ENCODE measurements at regions not wholly inside any gene's neighbourhood (a gene's known extent, or its start where the extent isn't known, plus 50 kb on each side); places are given as distances from the start of the nearest gene placed in this dataset.
A peak's percentile ranks its signal among the peaks of the same experiment; 100 is the strongest.

DNA sequence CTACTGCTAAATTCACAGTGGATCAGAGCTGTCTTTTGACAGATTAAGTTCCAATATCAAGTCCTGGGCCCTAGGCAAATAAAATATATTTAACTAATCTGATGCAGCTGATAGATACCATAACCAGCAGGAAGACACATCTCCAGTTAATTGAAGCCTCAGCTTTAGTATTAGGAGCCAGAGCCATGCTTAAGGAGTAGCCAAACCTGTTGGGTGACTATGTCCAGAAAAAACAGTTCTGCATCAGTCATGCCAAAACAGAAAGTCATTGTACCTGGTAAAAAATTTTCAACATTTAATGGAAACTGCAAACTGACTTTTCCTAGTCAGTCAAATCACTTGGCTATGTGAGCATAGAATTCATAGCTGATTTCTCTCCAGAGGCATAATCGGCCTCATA lies 200.5 kb upstream of the RUNX1 start:
- TF ChIP-seq, protein P1, sequence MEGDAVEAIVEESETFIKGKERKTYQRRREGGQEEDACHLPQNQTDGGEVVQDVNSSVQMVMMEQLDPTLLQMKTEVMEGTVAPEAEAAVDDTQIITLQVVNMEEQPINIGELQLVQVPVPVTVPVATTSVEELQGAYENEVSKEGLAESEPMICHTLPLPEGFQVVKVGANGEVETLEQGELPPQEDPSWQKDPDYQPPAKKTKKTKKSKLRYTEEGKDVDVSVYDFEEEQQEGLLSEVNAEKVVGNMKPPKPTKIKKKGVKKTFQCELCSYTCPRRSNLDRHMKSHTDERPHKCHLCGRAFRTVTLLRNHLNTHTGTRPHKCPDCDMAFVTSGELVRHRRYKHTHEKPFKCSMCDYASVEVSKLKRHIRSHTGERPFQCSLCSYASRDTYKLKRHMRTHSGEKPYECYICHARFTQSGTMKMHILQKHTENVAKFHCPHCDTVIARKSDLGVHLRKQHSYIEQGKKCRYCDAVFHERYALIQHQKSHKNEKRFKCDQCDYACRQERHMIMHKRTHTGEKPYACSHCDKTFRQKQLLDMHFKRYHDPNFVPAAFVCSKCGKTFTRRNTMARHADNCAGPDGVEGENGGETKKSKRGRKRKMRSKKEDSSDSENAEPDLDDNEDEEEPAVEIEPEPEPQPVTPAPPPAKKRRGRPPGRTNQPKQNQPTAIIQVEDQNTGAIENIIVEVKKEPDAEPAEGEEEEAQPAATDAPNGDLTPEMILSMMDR (IDR thresholded peaks at IDR 0.05; ENCODE audit: partially characterized antibody, unreplicated experiment) = no peak
- Mint-ChIP-seq H3K27me3 (ENCODE audit: unreplicated experiment) (peaks cover 2% of the 10 kb centered on the region), H3K36me3 (ENCODE audit: unreplicated experiment) (peaks cover 5% of the 10 kb centered on the region), H3K4me3 (ENCODE audit: unreplicated experiment) (no peak overlapping the region), H3K4me1 (ENCODE audit: low read depth, unreplicated experiment) (peaks cover 4% of the 10 kb centered on the region), H3K27ac (ENCODE audit: unreplicated experiment) (no peak overlapping the region), H3K9me3 (ENCODE audit: unreplicated experiment) (peaks cover 1% of the 10 kb centered on the region)
- no peak for DNase-seq

DNA sequence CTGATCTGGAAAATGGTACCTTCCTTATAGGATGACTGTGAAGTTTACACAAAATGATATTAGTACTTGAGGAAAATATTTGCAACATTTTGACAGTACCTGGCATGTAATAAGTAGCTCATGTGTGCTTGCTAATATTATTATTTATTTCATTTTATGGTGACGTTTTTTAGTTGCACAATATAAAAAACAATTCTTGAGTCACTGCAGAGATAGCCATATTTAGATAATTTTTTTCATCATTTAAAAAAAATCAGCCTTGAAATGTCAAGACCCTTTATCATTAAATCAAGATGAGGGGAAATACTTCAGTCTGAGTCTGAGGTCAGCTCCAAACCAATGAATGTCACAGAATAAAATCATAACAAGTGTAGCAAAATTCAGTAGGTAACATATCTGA lies 196.8 kb upstream of the RUNX1 start:
- Mint-ChIP-seq H3K9me3 (ENCODE audit: unreplicated experiment) (no peaks in the 10 kb centered on the region), H3K27ac (ENCODE audit: unreplicated experiment) (no peak overlapping the region), H3K27me3 (ENCODE audit: unreplicated experiment) (peaks cover 7% of the 10 kb centered on the region), H3K36me3 (ENCODE audit: unreplicated experiment) (peaks cover 5% of the 10 kb centered on the region), H3K4me3 (ENCODE audit: unreplicated experiment) (no peak overlapping the region), H3K4me1 (ENCODE audit: low read depth, unreplicated experiment) (peaks cover 4% of the 10 kb centered on the region)
- TF ChIP-seq, protein P1 (IDR thresholded peaks at IDR 0.05; ENCODE audit: partially characterized antibody, unreplicated experiment) = no peak
- no peak for DNase-seq

DNA sequence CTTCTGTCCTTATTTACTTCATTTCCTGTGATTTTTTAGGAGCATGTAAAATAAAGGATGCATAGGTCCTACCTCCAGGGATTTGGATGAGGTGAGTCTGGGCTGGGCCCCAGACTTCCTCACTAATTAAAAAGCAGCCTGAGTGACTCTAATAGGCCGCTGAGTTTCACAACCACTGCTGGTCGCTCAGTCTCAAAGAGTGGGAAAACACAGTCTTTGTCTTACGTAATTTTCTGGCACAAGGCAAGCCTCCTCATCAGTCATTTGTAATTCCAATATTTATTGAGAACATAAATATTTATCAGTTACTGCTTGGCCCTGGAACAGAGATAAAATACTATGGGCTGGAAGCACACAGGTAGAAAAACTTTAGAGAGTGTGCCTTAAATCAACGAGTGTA lies 195.4 kb upstream of the RUNX1 start:
- TF ChIP-seq, protein P1 (IDR thresholded peaks at IDR 0.05; ENCODE audit: partially characterized antibody, unreplicated experiment) = no peak
- H3K27ac Mint-ChIP-seq (ENCODE audit: unreplicated experiment) = no peak overlapping the region
- peaks cover 5% of the 10 kb centered on the region for H3K36me3 Mint-ChIP-seq (ENCODE audit: unreplicated experiment)
- no peak overlapping the region for H3K4me3 Mint-ChIP-seq (ENCODE audit: unreplicated experiment)
- no peak for DNase-seq
- H3K4me1 Mint-ChIP-seq (ENCODE audit: low read depth, unreplicated experiment) = peaks cover 11% of the 10 kb centered on the region
- H3K9me3 Mint-ChIP-seq (ENCODE audit: unreplicated experiment) = peaks cover 4% of the 10 kb centered on the region
- peaks cover 11% of the 10 kb centered on the region for H3K27me3 Mint-ChIP-seq (ENCODE audit: unreplicated experiment)

DNA sequence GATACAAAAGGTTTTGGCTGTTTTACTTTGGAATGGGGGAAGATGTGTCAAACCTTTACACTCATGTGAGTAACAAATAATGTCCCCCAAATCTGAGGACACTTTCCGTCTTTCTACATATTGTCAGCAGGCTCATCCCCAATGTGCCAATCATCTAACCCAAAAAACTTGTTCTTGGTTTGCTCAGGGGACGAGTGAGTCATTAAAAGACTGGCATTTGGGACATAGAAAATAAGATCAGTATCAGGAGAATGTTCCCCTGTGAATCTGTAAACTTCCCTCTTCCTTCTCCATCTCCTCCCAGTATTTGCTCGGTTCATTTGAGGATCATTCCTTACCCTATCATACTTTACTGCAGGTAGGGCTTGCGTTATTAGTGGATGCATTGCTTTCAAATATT lies 194.1 kb upstream of the RUNX1 start:
- no peak overlapping the region for H3K4me3 Mint-ChIP-seq (ENCODE audit: unreplicated experiment)
- DNase-seq = no peak
- peaks cover 9% of the 10 kb centered on the region for H3K27me3 Mint-ChIP-seq (ENCODE audit: unreplicated experiment)
- no peak overlapping the region for H3K27ac Mint-ChIP-seq (ENCODE audit: unreplicated experiment)
- H3K4me1 Mint-ChIP-seq (ENCODE audit: low read depth, unreplicated experiment) = peaks cover 15% of the 10 kb centered on the region
- H3K36me3 Mint-ChIP-seq (ENCODE audit: unreplicated experiment) = no peaks in the 10 kb centered on the region
- H3K9me3 Mint-ChIP-seq (ENCODE audit: unreplicated experiment) = peaks cover 6% of the 10 kb centered on the region
- TF ChIP-seq, protein P1 (IDR thresholded peaks at IDR 0.05; ENCODE audit: partially characterized antibody, unreplicated experiment) = no peak

DNA sequence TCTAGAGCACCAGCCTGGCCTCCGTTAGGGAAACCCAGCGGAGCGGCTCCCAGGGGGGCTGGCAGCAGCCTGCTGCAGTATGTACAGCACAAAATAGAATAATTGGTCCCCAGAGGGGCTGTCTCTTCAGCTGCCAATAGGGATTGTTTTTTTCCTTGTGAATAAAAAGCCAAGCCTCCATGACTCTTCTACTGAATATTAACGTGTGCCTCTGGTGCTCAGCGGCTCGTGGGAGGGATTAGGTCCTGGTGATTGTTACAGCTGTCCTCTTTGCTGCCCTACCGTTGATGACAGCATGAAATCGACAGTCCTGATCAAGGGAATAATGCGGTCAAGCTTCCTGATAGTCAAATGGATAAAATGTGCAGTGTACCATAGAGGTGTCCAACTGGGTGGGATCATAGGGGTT lies 190.7 kb upstream of the RUNX1 start:
- Mint-ChIP-seq H3K36me3 (ENCODE audit: unreplicated experiment) (peaks cover 11% of the 10 kb centered on the region), H3K4me1 (ENCODE audit: low read depth, unreplicated experiment) (peaks cover 11% of the 10 kb centered on the region), H3K9me3 (ENCODE audit: unreplicated experiment) (peaks cover 8% of the 10 kb centered on the region), H3K4me3 (ENCODE audit: unreplicated experiment) (peak overlapping the region; percentile 57), H3K27ac (ENCODE audit: unreplicated experiment) (peak overlapping the region; percentile 90), H3K27me3 (ENCODE audit: unreplicated experiment) (peaks cover 11% of the 10 kb centered on the region)
- TF ChIP-seq, protein P1 (IDR thresholded peaks at IDR 0.05; ENCODE audit: partially characterized antibody, unreplicated experiment) = no peak
- peak; percentile 81 for DNase-seq
